Activated naive CD4-positive, alpha-beta T cell treated with anti-CD3 and anti-CD28 coated beads for 36 hours (primary cell): ENCODE measurements at regions not wholly inside any gene's neighbourhood (a gene's known extent, or its start where the extent isn't known, plus 50 kb on each side); places are given as distances from the start of the nearest gene placed in this dataset.

Experiments used
- CTCF ChIA-PET: fragments of 350-600 bp; sonication (Branson Sonifier 250); formaldehyde crosslinking; loops from one replicate; lab custom pipeline; 2021; ENCODE audit warnings: antibody characterized with exemption; lab: Charles Lee
- DNase-seq: peaks from one replicate; pipeline ENCODE4 v3.0.0-alpha.2; 2020
- H3K27ac Mint-ChIP-seq: one replicate; pipeline ENCODE4 v1.8.0; 2021; ENCODE audit warnings: mild to moderate bottlenecking, mixed read lengths
- H3K27me3 Mint-ChIP-seq: one replicate; pipeline ENCODE4 v1.8.0; 2021; ENCODE audit warnings: low read depth, mixed read lengths
- H3K36me3 Mint-ChIP-seq: one replicate; pipeline ENCODE4 v1.8.0; 2021; ENCODE audit warnings: low read depth, mixed read lengths
- H3K4me1 Mint-ChIP-seq: one replicate; pipeline ENCODE4 v1.8.0; 2021; ENCODE audit warnings: low read depth, mixed read lengths
- H3K4me3 Mint-ChIP-seq: one replicate; pipeline ENCODE4 v1.8.0; 2021; ENCODE audit warnings: mild to moderate bottlenecking, moderate library complexity, mixed read lengths
- H3K9me3 Mint-ChIP-seq: one replicate; pipeline ENCODE4 v1.8.0; 2021; ENCODE audit warnings: mixed read lengths
- intact Hi-C: fragments of 100-400 bp; cut with micrococcal nuclease; formaldehyde crosslinking; loops from one replicate; pipeline ENCODE4 v1.15.1; 2023

DNA sequence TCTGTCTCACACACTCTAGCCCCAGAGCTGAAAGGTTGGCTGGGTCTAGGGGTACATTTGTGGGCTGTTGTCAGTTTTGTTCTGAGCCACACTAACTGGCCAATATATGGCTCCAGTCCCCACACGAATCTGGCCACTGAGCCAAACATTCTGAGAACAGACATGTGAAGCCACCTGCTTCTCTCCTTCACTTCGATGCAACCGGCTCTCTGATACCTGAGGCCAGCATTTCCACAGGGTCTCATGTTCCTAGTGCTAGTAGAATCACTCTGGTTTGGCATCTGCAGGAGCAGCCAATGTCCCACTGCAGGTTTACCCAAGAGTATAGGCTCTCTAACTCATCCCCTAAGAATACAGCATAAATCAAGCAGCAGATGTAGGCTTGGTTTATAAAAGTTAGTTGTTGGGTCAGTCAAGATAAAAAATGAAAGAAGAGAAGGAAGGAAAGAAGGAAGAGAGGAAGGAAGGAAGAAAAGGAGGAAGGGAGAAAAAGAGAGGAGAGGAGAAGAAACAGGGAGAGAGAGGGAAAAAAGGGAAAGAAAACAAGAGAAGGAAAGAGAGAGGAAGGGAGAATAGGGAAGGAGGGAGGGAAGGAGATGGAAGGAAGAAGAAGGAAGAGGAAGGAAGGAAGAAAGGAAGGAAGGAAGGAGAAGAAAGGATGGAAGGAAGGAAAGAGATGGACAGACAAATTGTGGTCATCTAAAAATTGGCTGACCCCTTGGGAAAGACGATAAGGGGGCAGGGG lies 75.1 kb downstream of the STRA8 start:
- H3K27ac Mint-ChIP-seq: no peak overlapping the region

More for the DNA sequence above, 75.1 kb downstream of the STRA8 start:
- no peak for DNase-seq
- H3K27me3 Mint-ChIP-seq: no peaks in the 10 kb centered on the region
- no peak overlapping the region for H3K4me3 Mint-ChIP-seq
- no peaks in the 10 kb centered on the region for H3K4me1 Mint-ChIP-seq
- peaks cover 2% of the 10 kb centered on the region for H3K9me3 Mint-ChIP-seq
- intact Hi-C loops: no loop called here
- H3K36me3 Mint-ChIP-seq: no peaks in the 10 kb centered on the region
- CTCF ChIA-PET: interaction anchor here (0.6 kb wide), 1 partner anchor 795 kb away, joined by 4 read pairs; no protein-coding TSS in a partner anchor
